ENCODE measurements at regions not wholly inside any gene's neighbourhood (a gene's known extent, or its start where the extent isn't known, plus 50 kb on each side); places are given as distances from the start of the nearest gene placed in this dataset.
"Not testable (repeated sequence)": the region's sequence is repeated elsewhere in the genome, so short reads cannot be mapped to it uniquely, and the experiment has no call there.

GRCh38 chr9:104227108-104227507 is 133.0 kb downstream of the SMC2 start:
- DNase-seq (no peak), ATAC-seq (ENCODE audit: insufficient read depth, low FRiP score) (no peak)
- Histone ChIP-seq H3K4me3 (no peak overlapping the region), H3K36me3 (ENCODE audit: control insufficient read depth in 4 of 4, insufficient read depth in 4 of 4, low read length in 4 of 4) (no peaks in the 10 kb centered on the region), H3K27ac (ENCODE audit: low read depth in 1 of 2, low read length in 1 of 2) (no peak overlapping the region), H3K9ac (ENCODE audit: insufficient read depth in 1 of 2, low read length in 2 of 2) (no peak overlapping the region), H3K4me1 (ENCODE audit: control insufficient read depth in 5 of 5, insufficient read depth in 5 of 5, low read length in 5 of 5) (no peaks in the 10 kb centered on the region), H3K9me3 (ENCODE audit: control insufficient read depth in 4 of 4, insufficient read depth in 3 of 4, low read length in 3 of 4) (no peaks in the 10 kb centered on the region), H3K27me3 (ENCODE audit: control insufficient read depth in 3 of 3, insufficient read depth in 3 of 3, low read length in 2 of 3) (no peaks in the 10 kb centered on the region)
- TF ChIP-seq CTCF (IDR thresholded peaks at IDR 0.05; ENCODE audit: control extremely low read depth, extremely low read depth) = no peak
- 52 to 79% methylated on average over 1 of the region's 1 CpG for WGBS, 2 donors

- H3K27ac ChIP-seq (ENCODE audit: low read depth in 1 of 2, low read length in 1 of 2) = no peak overlapping the region
- no peaks in the 10 kb centered on the region for H3K4me1 ChIP-seq (ENCODE audit: control insufficient read depth in 5 of 5, insufficient read depth in 5 of 5, low read length in 5 of 5)
- no peak overlapping the region for H3K9ac ChIP-seq (ENCODE audit: insufficient read depth in 1 of 2, low read length in 2 of 2)
- H3K27me3 ChIP-seq (ENCODE audit: control insufficient read depth in 3 of 3, insufficient read depth in 3 of 3, low read length in 2 of 3) = no peaks in the 10 kb centered on the region
- H3K36me3 ChIP-seq (ENCODE audit: control insufficient read depth in 4 of 4, insufficient read depth in 4 of 4, low read length in 4 of 4) = no peaks in the 10 kb centered on the region
- DNase-seq (no peak), ATAC-seq (ENCODE audit: insufficient read depth, low FRiP score) (no peak)
- TF ChIP-seq CTCF (IDR thresholded peaks at IDR 0.05; ENCODE audit: control extremely low read depth, extremely low read depth) = no peak
- H3K4me3 ChIP-seq = no peak overlapping the region
- H3K9me3 ChIP-seq (ENCODE audit: control insufficient read depth in 4 of 4, insufficient read depth in 3 of 4, low read length in 3 of 4) = peaks cover 0 to 7% (median 0%) of the 10 kb centered on the region in 4 donors
Measured at GRCh38 chr9:104232781-104233341, 138.8 kb downstream of the SMC2 start.

GRCh38 chr9:104233366-104233765 is 139.3 kb downstream of the SMC2 start:
- 36 to 61% methylated on average over 2 of the region's 2 CpGs for WGBS, 2 donors
- no peaks in the 10 kb centered on the region for H3K27me3 ChIP-seq (ENCODE audit: control insufficient read depth in 3 of 3, insufficient read depth in 3 of 3, low read length in 2 of 3)
- ATAC-seq (ENCODE audit: insufficient read depth, low FRiP score) (no peak), DNase-seq (no peak)
- H3K36me3 ChIP-seq (ENCODE audit: control insufficient read depth in 4 of 4, insufficient read depth in 4 of 4, low read length in 4 of 4) = no peaks in the 10 kb centered on the region
- H3K4me1 ChIP-seq (ENCODE audit: control insufficient read depth in 5 of 5, insufficient read depth in 5 of 5, low read length in 5 of 5) = no peaks in the 10 kb centered on the region
- no peak overlapping the region for H3K4me3 ChIP-seq
- H3K9ac ChIP-seq (ENCODE audit: insufficient read depth in 1 of 2, low read length in 2 of 2) = no peak overlapping the region
- H3K9me3 ChIP-seq (ENCODE audit: control insufficient read depth in 4 of 4, insufficient read depth in 3 of 4, low read length in 3 of 4) = peaks cover 0 to 7% (median 0%) of the 10 kb centered on the region in 4 donors
- no peak for TF ChIP-seq CTCF (IDR thresholded peaks at IDR 0.05; ENCODE audit: control extremely low read depth, extremely low read depth)
- no peak overlapping the region for H3K27ac ChIP-seq (ENCODE audit: low read depth in 1 of 2, low read length in 1 of 2)

GRCh38 chr9:104234632-104235337 is 140.7 kb downstream of the SMC2 start:
- H3K9ac ChIP-seq (ENCODE audit: insufficient read depth in 1 of 2, low read length in 2 of 2); H3K4me1 ChIP-seq (ENCODE audit: control insufficient read depth in 5 of 5, insufficient read depth in 5 of 5, low read length in 5 of 5); H3K27ac ChIP-seq (ENCODE audit: low read depth in 1 of 2, low read length in 1 of 2); H3K9me3 ChIP-seq (ENCODE audit: control insufficient read depth in 4 of 4, insufficient read depth in 3 of 4, low read length in 3 of 4); H3K27me3 ChIP-seq (ENCODE audit: control insufficient read depth in 3 of 3, insufficient read depth in 3 of 3, low read length in 2 of 3); ATAC-seq (ENCODE audit: insufficient read depth, low FRiP score); H3K4me3 ChIP-seq; DNase-seq; H3K36me3 ChIP-seq (ENCODE audit: control insufficient read depth in 4 of 4, insufficient read depth in 4 of 4, low read length in 4 of 4): not testable (repeated sequence)
- WGBS, 2 donors = 87 to 91% methylated on average over 38 to 43 of the region's 45 CpGs

GRCh38 chr9:104235347-104236120 is 141.4 kb downstream of the SMC2 start:
- 94 to 99% methylated on average over 29 to 42 of the region's 42 CpGs for WGBS, 2 donors
- H3K27me3 ChIP-seq (ENCODE audit: control insufficient read depth in 3 of 3, insufficient read depth in 3 of 3, low read length in 2 of 3); H3K4me3 ChIP-seq; DNase-seq; H3K9ac ChIP-seq (ENCODE audit: insufficient read depth in 1 of 2, low read length in 2 of 2); ATAC-seq (ENCODE audit: insufficient read depth, low FRiP score); H3K9me3 ChIP-seq (ENCODE audit: control insufficient read depth in 4 of 4, insufficient read depth in 3 of 4, low read length in 3 of 4); H3K27ac ChIP-seq (ENCODE audit: low read depth in 1 of 2, low read length in 1 of 2); H3K36me3 ChIP-seq (ENCODE audit: control insufficient read depth in 4 of 4, insufficient read depth in 4 of 4, low read length in 4 of 4); H3K4me1 ChIP-seq (ENCODE audit: control insufficient read depth in 5 of 5, insufficient read depth in 5 of 5, low read length in 5 of 5): not testable (repeated sequence)

Data from lung (tissue), 11 donors.